SK-N-SH treated with all-trans-retinoic acid at 6 μM for 48 hours (cell line): ENCODE measurements at regions not wholly inside any gene's neighbourhood (a gene's known extent, or its start where the extent isn't known, plus 50 kb on each side); places are given as distances from the start of the nearest gene placed in this dataset.
A peak's percentile ranks its signal among the peaks of the same experiment; 100 is the strongest.

ENCODE experiments used
- ATAC-seq: fragments of 200-7000 bp; cut with Tn5 transposase; 3 replicates; pipeline ENCODE4 v1.9.1; 2020; ENCODE audit warnings: mild to moderate bottlenecking, moderate library complexity
- ARNTL ChIP-seq: fragments of 450-650 bp; formaldehyde crosslinking; IDR thresholded peaks from 2 replicates; pipeline ENCODE4 v1.5.0; 2020; ENCODE audit warnings: low read depth, mild to moderate bottlenecking, moderate library complexity, borderline replicate concordance
- BACH2 ChIP-seq: fragments of 250-450 bp; sonication (Bioruptor Pico); IDR thresholded peaks from 2 replicates; pipeline ENCODE4 v1.9.0; 2021; ENCODE audit warnings: mild to moderate bottlenecking, borderline replicate concordance
- CSDC2 ChIP-seq: fragments of 250-450 bp; sonication (Bioruptor Pico); IDR thresholded peaks from 2 replicates; pipeline ENCODE4 v1.5.0; 2020; ENCODE audit warnings: mild to moderate bottlenecking, moderate library complexity
- ESRRG ChIP-seq: fragments of 250-450 bp; sonication (Bioruptor Pico); IDR thresholded peaks from 2 replicates; pipeline ENCODE4 v1.6.1; 2021; ENCODE audit warnings: mild to moderate bottlenecking
- GLIS3 ChIP-seq: fragments of 250-450 bp; sonication (Bioruptor Pico); IDR thresholded peaks from 2 replicates; pipeline ENCODE4 v1.5.0; 2020; ENCODE audit warnings: mild to moderate bottlenecking, moderate library complexity
- ISL1 ChIP-seq: fragments of 250-450 bp; sonication (Bioruptor Pico); IDR thresholded peaks from 2 replicates; pipeline ENCODE4 v2.1.2; 2022; ENCODE audit warnings: mild to moderate bottlenecking, moderate library complexity
- OSR1 ChIP-seq: fragments of 250-450 bp; sonication (Bioruptor Pico); IDR thresholded peaks from 2 replicates; pipeline ENCODE4 v1.8.0; 2022; ENCODE audit warnings: moderate library complexity, mild to moderate bottlenecking, inconsistent platforms
- POU6F1 ChIP-seq: fragments of 250-450 bp; sonication (Bioruptor Pico); IDR thresholded peaks from 2 replicates; pipeline ENCODE4 v1.8.0; 2021; ENCODE audit warnings: low read depth, mild to moderate bottlenecking, moderate library complexity, borderline replicate concordance
- PPARA ChIP-seq: fragments of 250-450 bp; sonication (Bioruptor Pico); IDR thresholded peaks from 2 replicates; pipeline ENCODE4 v1.5.0; 2020; ENCODE audit warnings: mild to moderate bottlenecking, borderline replicate concordance
- TCF4 ChIP-seq: fragments of 250-450 bp; sonication (Bioruptor Pico); IDR thresholded peaks from 2 replicates; pipeline ENCODE4 v1.8.0; 2021; ENCODE audit warnings: mild to moderate bottlenecking, moderate library complexity, borderline replicate concordance
- TOX ChIP-seq: fragments of 250-450 bp; sonication (Bioruptor Pico); IDR thresholded peaks from 2 replicates; pipeline ENCODE4 v1.8.0; 2021; ENCODE audit warnings: mild to moderate bottlenecking, moderate library complexity, borderline replicate concordance
- TSHZ2 ChIP-seq: fragments of 250-450 bp; sonication (Bioruptor Pico); IDR thresholded peaks from 2 replicates; pipeline ENCODE4 v1.5.0; 2020; ENCODE audit warnings: mild to moderate bottlenecking, moderate library complexity
- ZC3H10 ChIP-seq: fragments of 250-450 bp; sonication (Bioruptor Pico); IDR thresholded peaks from 2 replicates; pipeline ENCODE4 v1.5.1; 2021; ENCODE audit warnings: mild to moderate bottlenecking, moderate library complexity
- ZFP3 ChIP-seq: fragments of 250-450 bp; sonication (Bioruptor Pico); IDR thresholded peaks from 2 replicates; pipeline ENCODE4 v1.5.0; 2020; ENCODE audit warnings: mild to moderate bottlenecking, moderate library complexity
- ZFP30 ChIP-seq: fragments of 450-650 bp; formaldehyde crosslinking; IDR thresholded peaks from 2 replicates; pipeline ENCODE4 v1.5.0; 2022; ENCODE audit warnings: mild to moderate bottlenecking, moderate library complexity
- ZNF565 ChIP-seq: fragments of 450-650 bp; formaldehyde crosslinking; conservative IDR thresholded peaks from 2 replicates; pipeline ENCODE4 v1.5.0; 2020; ENCODE audit warnings: low read depth, mild to moderate bottlenecking, moderate library complexity
- ZNF70 ChIP-seq: fragments of 450-650 bp; formaldehyde crosslinking; IDR thresholded peaks from 2 replicates; pipeline ENCODE4 v1.5.0; 2020; ENCODE audit warnings: mild to moderate bottlenecking, moderate library complexity
- ZNF8 ChIP-seq: fragments of 450-650 bp; formaldehyde crosslinking; IDR thresholded peaks from 2 replicates; pipeline ENCODE4 v1.5.0; 2020; ENCODE audit warnings: mild to moderate bottlenecking, moderate library complexity
- TF ChIP-seq, protein P1 (sequence below): fragments of 250-450 bp; sonication (Bioruptor Pico); IDR thresholded peaks from 2 replicates; pipeline ENCODE4 v1.8.0; 2020; ENCODE audit warnings: mild to moderate bottlenecking, moderate library complexity, borderline replicate concordance

GRCh38 chr4:121277194-121278105 lies 103.4 kb downstream of the QRFPR start:
- ATAC-seq = peak; percentile 84
- TF ChIP-seq ZC3H10 = no peak
- TF ChIP-seq TSHZ2 (CRISPR knock-in tag) = no peak
- no peak for TF ChIP-seq ZNF565 (CRISPR knock-in tag)
- no peak for TF ChIP-seq ZFP3 (CRISPR knock-in tag)
- TF ChIP-seq ESRRG (CRISPR knock-in tag) = no peak
- no peak for TF ChIP-seq CSDC2
- TF ChIP-seq, all 23 proteins: peak for 0

DNA sequence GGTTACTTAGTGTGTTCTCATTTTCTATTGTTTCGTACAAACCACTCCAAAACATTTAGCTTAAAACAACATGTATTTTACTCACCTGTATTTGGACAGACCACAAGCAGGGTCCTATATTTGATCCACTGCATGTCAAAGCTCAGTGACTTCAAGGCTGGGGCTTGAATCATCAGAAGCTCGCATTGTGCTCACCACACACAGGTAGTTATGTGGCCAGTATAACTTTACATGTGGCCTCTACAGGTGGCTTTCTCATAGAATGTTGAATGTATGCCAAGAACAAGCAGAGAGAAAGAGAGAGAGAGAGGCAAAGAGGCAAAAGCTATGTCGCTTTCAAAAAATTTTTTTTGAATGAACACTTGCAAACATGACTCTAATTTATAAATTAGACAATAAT lies 107.6 kb downstream of the QRFPR start:
- TF ChIP-seq OSR1 (CRISPR knock-in tag) (no peak), ZNF70 (CRISPR knock-in tag) (no peak), ZFP3 (CRISPR knock-in tag) (no peak), ZNF565 (CRISPR knock-in tag) (no peak), PPARA (CRISPR knock-in tag) (no peak), GLIS3 (CRISPR knock-in tag) (no peak), CSDC2 (no peak), POU6F1 (CRISPR knock-in tag) (no peak), ZC3H10 (no peak), ISL1 (CRISPR knock-in tag) (no peak), BACH2 (no peak), ZNF8 (CRISPR knock-in tag) (no peak), ZFP30 (CRISPR knock-in tag) (no peak), ARNTL (CRISPR knock-in tag) (no peak)
- TF ChIP-seq, protein P1, sequence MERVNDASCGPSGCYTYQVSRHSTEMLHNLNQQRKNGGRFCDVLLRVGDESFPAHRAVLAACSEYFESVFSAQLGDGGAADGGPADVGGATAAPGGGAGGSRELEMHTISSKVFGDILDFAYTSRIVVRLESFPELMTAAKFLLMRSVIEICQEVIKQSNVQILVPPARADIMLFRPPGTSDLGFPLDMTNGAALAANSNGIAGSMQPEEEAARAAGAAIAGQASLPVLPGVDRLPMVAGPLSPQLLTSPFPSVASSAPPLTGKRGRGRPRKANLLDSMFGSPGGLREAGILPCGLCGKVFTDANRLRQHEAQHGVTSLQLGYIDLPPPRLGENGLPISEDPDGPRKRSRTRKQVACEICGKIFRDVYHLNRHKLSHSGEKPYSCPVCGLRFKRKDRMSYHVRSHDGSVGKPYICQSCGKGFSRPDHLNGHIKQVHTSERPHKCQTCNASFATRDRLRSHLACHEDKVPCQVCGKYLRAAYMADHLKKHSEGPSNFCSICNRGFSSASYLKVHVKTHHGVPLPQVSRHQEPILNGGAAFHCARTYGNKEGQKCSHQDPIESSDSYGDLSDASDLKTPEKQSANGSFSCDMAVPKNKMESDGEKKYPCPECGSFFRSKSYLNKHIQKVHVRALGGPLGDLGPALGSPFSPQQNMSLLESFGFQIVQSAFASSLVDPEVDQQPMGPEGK = no peak
- ATAC-seq = no peak

- TF ChIP-seq, protein P1 = no peak
- no peak for TF ChIP-seq TOX (CRISPR knock-in tag)
- TF ChIP-seq CSDC2 = no peak
- no peak for TF ChIP-seq ZNF70 (CRISPR knock-in tag)
- TF ChIP-seq BACH2 = no peak
- no peak for TF ChIP-seq TCF4 (CRISPR knock-in tag)
- TF ChIP-seq ZC3H10 = no peak
- TF ChIP-seq ISL1 (CRISPR knock-in tag) = no peak
- no peak for TF ChIP-seq TSHZ2 (CRISPR knock-in tag)
- TF ChIP-seq ESRRG (CRISPR knock-in tag) = no peak
- TF ChIP-seq GLIS3 (CRISPR knock-in tag) = no peak
- ATAC-seq = no peak
These were observed 108.3 kb downstream of the QRFPR start for GRCh38 chr4:121272526-121272925.
